HG02642 (cell line): ENCODE measurements at regions not wholly inside any gene's neighbourhood (a gene's known extent, or its start where the extent isn't known, plus 50 kb on each side); places are given as distances from the start of the nearest gene placed in this dataset.
"Not testable (repeated sequence)": the region's sequence is repeated elsewhere in the genome, so short reads cannot be mapped to it uniquely, and the experiment has no call there.

Experiments
- ATAC-seq: cut with Tn5 transposase; IDR thresholded peaks from one replicate; pipeline ENCODE4 v1.9.1; 2021; ENCODE audit warnings: mild to moderate bottlenecking; ENCODE audit not compliant: unreplicated experiment, poor library complexity

- ATAC-seq: no peak
Observed at GRCh38 chr6:153984811-153985210, 54.2 kb upstream of the OPRM1 start.

- no peak for ATAC-seq
Observed at GRCh38 chr6:153980171-153980570, 58.9 kb upstream of the OPRM1 start.

GRCh38 chr6:153978911-153979548 is 60.0 kb upstream of the OPRM1 start:
- not testable (repeated sequence) for ATAC-seq

GRCh38 chr6:153976921-153977693 is 61.9 kb upstream of the OPRM1 start:
- no peak for ATAC-seq

- no peak for ATAC-seq
Observed at GRCh38 chr6:153966001-153966400, 73.0 kb upstream of the OPRM1 start.

GRCh38 chr6:153963352-153963751 is 75.7 kb upstream of the OPRM1 start:
- no peak for ATAC-seq

- no peak for ATAC-seq
Observed at GRCh38 chr6:153962555-153962954, 76.5 kb upstream of the OPRM1 start.

GRCh38 chr6:153960741-153961140 is 78.3 kb upstream of the OPRM1 start:
- no peak for ATAC-seq

- no peak for ATAC-seq
Observed at GRCh38 chr6:153960281-153960680, 78.8 kb upstream of the OPRM1 start.

- ATAC-seq: no peak
Observed at GRCh38 chr6:153959276-153959675, 79.8 kb upstream of the OPRM1 start.

GRCh38 chr6:153958860-153959259 is 80.2 kb upstream of the OPRM1 start:
- no peak for ATAC-seq

GRCh38 chr6:153957394-153957793 is 81.6 kb upstream of the OPRM1 start:
- ATAC-seq: peak; percentile 94

- ATAC-seq: no peak
Observed at GRCh38 chr6:153956808-153957207, 82.2 kb upstream of the OPRM1 start.

- ATAC-seq: no peak
Observed at GRCh38 chr6:153949616-153950015, 89.4 kb upstream of the OPRM1 start.

- ATAC-seq: peak; percentile 68
Observed at GRCh38 chr6:153947808-153948447, 91.1 kb upstream of the OPRM1 start.

GRCh38 chr6:153944201-153944600 is 94.8 kb upstream of the OPRM1 start:
- no peak for ATAC-seq

- no peak for ATAC-seq
Observed at GRCh38 chr6:153942361-153942760, 96.7 kb upstream of the OPRM1 start.

GRCh38 chr6:153941768-153942167 is 97.3 kb upstream of the OPRM1 start:
- no peak for ATAC-seq

GRCh38 chr6:153938876-153939275 is 100.2 kb upstream of the OPRM1 start:
- no peak for ATAC-seq

GRCh38 chr6:153931431-153931830 is 107.6 kb upstream of the OPRM1 start:
- no peak for ATAC-seq

GRCh38 chr6:153927867-153928266 is 111.2 kb upstream of the OPRM1 start:
- ATAC-seq: no peak
